ENCODE measurements at regions not wholly inside any gene's neighbourhood (a gene's known extent, or its start where the extent isn't known, plus 50 kb on each side); places are given as distances from the start of the nearest gene placed in this dataset.

GRCh38 chr1:106899644-106900043 lies 156.8 kb upstream of the PRMT6 start:
- no peak overlapping the region for H3K27ac Mint-ChIP-seq
- H3K4me1 Mint-ChIP-seq = no peaks in the 10 kb centered on the region
- no peaks in the 10 kb centered on the region for H3K27me3 Mint-ChIP-seq
- no peaks in the 10 kb centered on the region for H3K9me3 Mint-ChIP-seq
- no peak for DNase-seq
- H3K36me3 Mint-ChIP-seq (ENCODE audit: low read depth) = no peaks in the 10 kb centered on the region
- no peak overlapping the region for H3K4me3 Mint-ChIP-seq
- intact Hi-C loops (cut with micrococcal nuclease) = no loop called here

- H3K4me1 Mint-ChIP-seq = no peaks in the 10 kb centered on the region
- DNase-seq = no peak
- no peaks in the 10 kb centered on the region for H3K27me3 Mint-ChIP-seq
- H3K9me3 Mint-ChIP-seq = no peaks in the 10 kb centered on the region
- H3K4me3 Mint-ChIP-seq = no peak overlapping the region
- H3K27ac Mint-ChIP-seq = no peak overlapping the region
- no peaks in the 10 kb centered on the region for H3K36me3 Mint-ChIP-seq (ENCODE audit: low read depth)
- intact Hi-C loops (cut with micrococcal nuclease) = no loop called here
Measured at GRCh38 chr1:106907795-106908194, 148.7 kb upstream of the PRMT6 start.

- no peak overlapping the region for H3K27ac Mint-ChIP-seq
- H3K27me3 Mint-ChIP-seq = no peaks in the 10 kb centered on the region
- no peaks in the 10 kb centered on the region for H3K9me3 Mint-ChIP-seq
- intact Hi-C loops (cut with micrococcal nuclease) = no loop called here
- H3K36me3 Mint-ChIP-seq (ENCODE audit: low read depth) = no peaks in the 10 kb centered on the region
- no peak overlapping the region for H3K4me3 Mint-ChIP-seq
- H3K4me1 Mint-ChIP-seq = no peaks in the 10 kb centered on the region
- no peak for DNase-seq
Measured at GRCh38 chr1:106908689-106909088, 147.8 kb upstream of the PRMT6 start.

- Mint-ChIP-seq H3K27ac (no peak overlapping the region), H3K9me3 (no peaks in the 10 kb centered on the region), H3K4me1 (no peaks in the 10 kb centered on the region), H3K36me3 (ENCODE audit: low read depth) (no peaks in the 10 kb centered on the region), H3K27me3 (no peaks in the 10 kb centered on the region), H3K4me3 (no peak overlapping the region)
- DNase-seq = no peak
- intact Hi-C loops (cut with micrococcal nuclease) = no loop called here
Measured at GRCh38 chr1:106910798-106911197, 145.7 kb upstream of the PRMT6 start.

GRCh38 chr1:106912131-106912530 lies 144.3 kb upstream of the PRMT6 start:
- Mint-ChIP-seq H3K27me3 (no peaks in the 10 kb centered on the region), H3K27ac (no peak overlapping the region), H3K36me3 (ENCODE audit: low read depth) (no peaks in the 10 kb centered on the region), H3K4me1 (no peaks in the 10 kb centered on the region), H3K4me3 (no peak overlapping the region), H3K9me3 (no peaks in the 10 kb centered on the region)
- DNase-seq = no peak
- intact Hi-C loops (cut with micrococcal nuclease) = no loop called here

- no peak for DNase-seq
- intact Hi-C loops (cut with micrococcal nuclease) = no loop called here
- no peaks in the 10 kb centered on the region for H3K4me1 Mint-ChIP-seq
Measured at GRCh38 chr1:106921186-106921585, 135.3 kb upstream of the PRMT6 start.

GRCh38 chr1:106924360-106924759 lies 132.1 kb upstream of the PRMT6 start:
- no peaks in the 10 kb centered on the region for H3K36me3 Mint-ChIP-seq (ENCODE audit: low read depth)
- H3K4me1 Mint-ChIP-seq = no peaks in the 10 kb centered on the region
- H3K27me3 Mint-ChIP-seq = no peaks in the 10 kb centered on the region
- no peak overlapping the region for H3K4me3 Mint-ChIP-seq
- intact Hi-C loops (cut with micrococcal nuclease) = no loop called here
- no peaks in the 10 kb centered on the region for H3K9me3 Mint-ChIP-seq
- no peak for DNase-seq
- H3K27ac Mint-ChIP-seq = no peak overlapping the region

More at GRCh38 chr1:106921186-106921585, 135.3 kb upstream of the PRMT6 start:
- no peaks in the 10 kb centered on the region for H3K9me3 Mint-ChIP-seq
- H3K4me3 Mint-ChIP-seq = no peak overlapping the region
- no peaks in the 10 kb centered on the region for H3K36me3 Mint-ChIP-seq (ENCODE audit: low read depth)
- H3K27me3 Mint-ChIP-seq = no peaks in the 10 kb centered on the region
- no peak overlapping the region for H3K27ac Mint-ChIP-seq

GRCh38 chr1:106925750-106926149 lies 130.7 kb upstream of the PRMT6 start:
- no peak overlapping the region for H3K27ac Mint-ChIP-seq
- no peaks in the 10 kb centered on the region for H3K27me3 Mint-ChIP-seq
- DNase-seq = no peak
- no peaks in the 10 kb centered on the region for H3K36me3 Mint-ChIP-seq (ENCODE audit: low read depth)
- H3K4me1 Mint-ChIP-seq = no peaks in the 10 kb centered on the region
- no peaks in the 10 kb centered on the region for H3K9me3 Mint-ChIP-seq
- no peak overlapping the region for H3K4me3 Mint-ChIP-seq
- intact Hi-C loops (cut with micrococcal nuclease) = no loop called here

GRCh38 chr1:106926803-106927582 lies 129.5 kb upstream of the PRMT6 start:
- DNase-seq = no peak
- H3K4me1 Mint-ChIP-seq = no peaks in the 10 kb centered on the region
- no peaks in the 10 kb centered on the region for H3K27me3 Mint-ChIP-seq
- intact Hi-C loops (cut with micrococcal nuclease) = no loop called here
- no peaks in the 10 kb centered on the region for H3K36me3 Mint-ChIP-seq (ENCODE audit: low read depth)
- no peaks in the 10 kb centered on the region for H3K9me3 Mint-ChIP-seq
- H3K4me3 Mint-ChIP-seq = no peak overlapping the region
- H3K27ac Mint-ChIP-seq = no peak overlapping the region

- H3K9me3 Mint-ChIP-seq = no peaks in the 10 kb centered on the region
- intact Hi-C loops (cut with micrococcal nuclease) = no loop called here
- no peak for DNase-seq
- H3K27ac Mint-ChIP-seq = no peak overlapping the region
- no peak overlapping the region for H3K4me3 Mint-ChIP-seq
- H3K4me1 Mint-ChIP-seq = no peaks in the 10 kb centered on the region
- no peaks in the 10 kb centered on the region for H3K27me3 Mint-ChIP-seq
- no peaks in the 10 kb centered on the region for H3K36me3 Mint-ChIP-seq (ENCODE audit: low read depth)
Measured at GRCh38 chr1:106937104-106937503, 119.4 kb upstream of the PRMT6 start.

GRCh38 chr1:106944721-106945120 lies 111.8 kb upstream of the PRMT6 start:
- Mint-ChIP-seq H3K27me3 (no peaks in the 10 kb centered on the region), H3K36me3 (ENCODE audit: low read depth) (no peaks in the 10 kb centered on the region), H3K27ac (no peak overlapping the region), H3K4me3 (no peak overlapping the region), H3K9me3 (no peaks in the 10 kb centered on the region), H3K4me1 (no peaks in the 10 kb centered on the region)
- intact Hi-C loops (cut with micrococcal nuclease) = no loop called here
- DNase-seq = no peak

- no peak for DNase-seq
- no peak overlapping the region for H3K4me3 Mint-ChIP-seq
- no peaks in the 10 kb centered on the region for H3K9me3 Mint-ChIP-seq
- H3K27me3 Mint-ChIP-seq = no peaks in the 10 kb centered on the region
- H3K36me3 Mint-ChIP-seq (ENCODE audit: low read depth) = no peaks in the 10 kb centered on the region
- intact Hi-C loops (cut with micrococcal nuclease) = no loop called here
- no peaks in the 10 kb centered on the region for H3K4me1 Mint-ChIP-seq
- H3K27ac Mint-ChIP-seq = no peak overlapping the region
Measured at GRCh38 chr1:106952776-106953175, 103.7 kb upstream of the PRMT6 start.

GRCh38 chr1:106954661-106955229 lies 101.7 kb upstream of the PRMT6 start:
- Mint-ChIP-seq H3K4me3 (no peak overlapping the region), H3K27me3 (no peaks in the 10 kb centered on the region), H3K4me1 (no peaks in the 10 kb centered on the region), H3K9me3 (no peaks in the 10 kb centered on the region), H3K36me3 (ENCODE audit: low read depth) (no peaks in the 10 kb centered on the region), H3K27ac (no peak overlapping the region)
- intact Hi-C loops (cut with micrococcal nuclease) = no loop called here
- DNase-seq = no peak

GRCh38 chr1:106956721-106957120 lies 99.8 kb upstream of the PRMT6 start:
- Mint-ChIP-seq H3K9me3 (no peaks in the 10 kb centered on the region), H3K27me3 (no peaks in the 10 kb centered on the region), H3K27ac (no peak overlapping the region), H3K4me1 (no peaks in the 10 kb centered on the region), H3K36me3 (ENCODE audit: low read depth) (no peaks in the 10 kb centered on the region), H3K4me3 (no peak overlapping the region)
- intact Hi-C loops (cut with micrococcal nuclease) = no loop called here
- no peak for DNase-seq

GRCh38 chr1:106957795-106958194 lies 98.7 kb upstream of the PRMT6 start:
- Mint-ChIP-seq H3K27ac (no peak overlapping the region), H3K4me3 (no peak overlapping the region), H3K9me3 (no peaks in the 10 kb centered on the region), H3K4me1 (no peaks in the 10 kb centered on the region), H3K27me3 (no peaks in the 10 kb centered on the region), H3K36me3 (ENCODE audit: low read depth) (no peaks in the 10 kb centered on the region)
- intact Hi-C loops (cut with micrococcal nuclease) = no loop called here
- no peak for DNase-seq

Measured in activated CD4-positive, alpha-beta T cell treated with anti-CD3 and anti-CD28 coated beads, Interleukin-2, amount 10 ng/mL, durations not matched to agents 24 days and 14 days (primary cell).